ENCODE measurements at regions not wholly inside any gene's neighbourhood (a gene's known extent, or its start where the extent isn't known, plus 50 kb on each side); places are given as distances from the start of the nearest gene placed in this dataset.

- DNase-seq, result no peak
These were observed 1398.3 kb downstream of the DSC3 start for GRCh38 chr18:29644276-29644675.

- no peak for DNase-seq
These were observed 1413.0 kb downstream of the DSC3 start for GRCh38 chr18:29629493-29630036.

- no peak for DNase-seq
These were observed 1416.4 kb downstream of the DSC3 start for GRCh38 chr18:29626094-29626493.

- no peak for DNase-seq
These were observed 1425.7 kb downstream of the DSC3 start for GRCh38 chr18:29616867-29617266.

- DNase-seq, result no peak
These were observed 1432.1 kb upstream of the CDH2 start for GRCh38 chr18:29608982-29609381.

DNA sequence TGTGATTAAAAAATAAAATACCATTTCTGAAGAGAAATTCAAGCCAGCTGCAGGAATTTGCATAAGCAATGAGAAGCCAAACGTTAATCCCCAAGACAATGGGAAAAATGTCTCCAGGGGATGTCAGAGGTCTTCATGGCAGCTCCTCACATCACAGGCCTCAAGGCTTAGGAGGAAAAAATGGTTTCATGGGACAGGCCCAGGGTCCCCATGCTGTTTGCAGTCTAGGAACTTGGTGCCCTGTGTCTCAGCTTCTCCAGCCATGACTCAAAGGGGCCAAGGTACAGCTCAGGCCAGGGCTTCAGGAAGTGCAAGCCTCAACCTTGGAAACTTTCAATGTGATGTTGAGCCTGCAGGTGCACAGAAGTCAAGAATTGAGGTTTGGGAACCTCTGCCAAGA, 1428.4 kb upstream of the CDH2 start:
- DNase-seq, result no peak

DNA sequence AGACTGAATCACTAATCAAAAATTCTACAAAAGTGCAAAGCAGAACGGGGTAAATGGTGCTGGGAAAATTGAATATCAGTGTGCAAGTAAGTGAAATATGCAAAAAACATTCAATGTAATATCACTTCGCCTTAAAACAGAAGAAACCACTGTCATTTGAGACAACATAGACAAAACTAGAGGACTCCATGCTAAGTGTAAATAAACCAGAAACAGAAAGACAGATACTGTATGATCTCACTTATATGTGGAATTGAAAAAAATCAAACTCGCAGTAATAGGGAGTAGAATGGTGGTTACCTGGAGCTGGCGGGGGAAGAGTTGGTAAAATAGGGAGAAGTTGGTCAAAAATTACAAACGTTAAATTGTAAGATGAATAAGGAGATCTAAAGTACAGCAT, 1420.0 kb upstream of the CDH2 start:
- no peak for DNase-seq

GRCh38 chr18:29594493-29594892, 1417.6 kb upstream of the CDH2 start:
- DNase-seq, result no peak

- DNase-seq, result no peak
These were observed 1411.6 kb upstream of the CDH2 start for GRCh38 chr18:29588446-29589100.

GRCh38 chr18:29586210-29586609, 1409.3 kb upstream of the CDH2 start:
- DNase-seq, result no peak

DNA sequence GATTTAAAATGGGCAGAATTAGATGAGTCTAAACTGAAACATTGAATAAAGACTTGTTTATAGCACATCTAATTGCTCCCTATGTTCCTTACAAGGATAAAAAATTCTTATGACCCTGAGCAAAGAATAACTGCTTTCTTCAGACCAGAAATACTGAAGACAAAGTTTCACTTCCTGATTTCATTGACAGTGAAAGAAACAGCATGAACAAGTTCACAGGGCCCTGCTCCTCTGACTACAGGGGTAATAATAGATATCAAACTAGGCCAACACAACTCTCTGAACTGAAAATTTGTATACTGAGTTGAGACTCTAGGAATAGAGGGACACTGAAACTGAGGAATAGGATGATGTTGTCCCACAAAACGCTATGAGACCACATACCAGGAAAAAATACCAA, 1383.3 kb upstream of the CDH2 start:
- DNase-seq, result no peak

GRCh38 chr18:29556070-29556469, 1379.1 kb upstream of the CDH2 start:
- no peak for DNase-seq

GRCh38 chr18:29549759-29550158, 1372.8 kb upstream of the CDH2 start:
- DNase-seq, result no peak

GRCh38 chr18:29547626-29548025, 1370.7 kb upstream of the CDH2 start:
- no peak for DNase-seq

- DNase-seq, result no peak
These were observed 1363.6 kb upstream of the CDH2 start for GRCh38 chr18:29540548-29540947.

GRCh38 chr18:29531746-29532145, 1354.8 kb upstream of the CDH2 start:
- no peak for DNase-seq

- no peak for DNase-seq
These were observed 1346.4 kb upstream of the CDH2 start for GRCh38 chr18:29523371-29523770.

- DNase-seq, result no peak
These were observed 1335.8 kb upstream of the CDH2 start for GRCh38 chr18:29512761-29513160.

DNA sequence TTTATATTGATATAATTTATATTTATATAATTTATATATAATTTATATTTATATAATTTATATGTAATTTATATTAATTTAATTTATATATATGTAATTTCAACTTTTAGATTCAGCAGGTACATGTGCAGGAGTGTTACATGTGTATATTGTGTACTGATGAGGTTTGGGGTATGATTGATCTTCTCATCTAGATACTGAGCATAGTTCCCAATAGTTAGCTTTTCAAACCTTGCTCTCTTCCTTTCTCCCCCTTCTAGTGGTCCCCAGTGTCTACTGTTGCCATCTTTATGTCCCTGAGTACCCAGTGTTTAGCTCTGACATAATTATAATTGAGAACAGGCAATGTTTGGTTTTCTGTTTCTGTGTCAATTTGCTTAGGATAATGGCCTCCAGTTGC, 1335.3 kb upstream of the CDH2 start:
- no peak for DNase-seq

DNA sequence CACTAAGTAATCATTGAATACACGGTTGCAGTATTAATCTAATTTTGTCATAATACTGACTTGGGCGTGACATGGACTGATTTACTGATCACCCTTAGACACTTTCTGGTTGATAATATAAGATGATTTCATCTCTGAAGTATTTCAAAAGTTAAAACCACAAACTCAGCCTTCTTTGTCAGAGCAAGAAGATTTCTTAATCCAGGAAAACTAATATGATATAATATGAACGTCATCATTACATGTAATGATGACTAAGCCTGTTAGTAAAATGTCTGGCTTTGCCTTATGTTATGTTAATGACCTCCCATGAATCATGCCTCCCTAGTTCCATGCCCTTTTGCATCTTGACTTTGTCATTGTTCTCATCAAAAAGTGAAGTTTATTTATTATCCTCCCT, 1325.0 kb upstream of the CDH2 start:
- no peak for DNase-seq

DNA sequence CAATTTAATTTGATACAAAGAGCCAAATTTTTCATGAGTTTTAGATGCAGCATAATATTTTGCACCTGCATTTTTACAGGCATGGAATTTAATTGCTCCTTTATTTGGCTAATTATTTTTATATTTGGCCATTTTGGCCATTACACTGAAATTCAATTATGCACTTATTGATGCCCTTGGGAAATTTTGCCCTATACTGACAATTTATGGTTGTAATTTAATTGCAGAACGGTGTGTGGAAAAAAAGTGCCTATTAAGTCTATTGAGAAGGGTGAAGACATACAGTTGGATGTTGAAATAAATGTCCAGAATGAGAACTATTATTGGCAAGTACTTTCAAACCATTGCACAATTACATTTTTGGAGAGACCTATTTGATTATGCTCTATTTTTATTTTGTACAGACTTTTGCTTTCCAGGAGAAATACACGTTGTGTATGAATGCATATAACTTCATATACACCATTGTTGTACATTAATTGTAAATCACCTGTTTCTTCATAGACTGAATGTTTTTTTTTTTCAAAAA, 1319.3 kb upstream of the CDH2 start:
- DNase-seq, result no peak

DNA sequence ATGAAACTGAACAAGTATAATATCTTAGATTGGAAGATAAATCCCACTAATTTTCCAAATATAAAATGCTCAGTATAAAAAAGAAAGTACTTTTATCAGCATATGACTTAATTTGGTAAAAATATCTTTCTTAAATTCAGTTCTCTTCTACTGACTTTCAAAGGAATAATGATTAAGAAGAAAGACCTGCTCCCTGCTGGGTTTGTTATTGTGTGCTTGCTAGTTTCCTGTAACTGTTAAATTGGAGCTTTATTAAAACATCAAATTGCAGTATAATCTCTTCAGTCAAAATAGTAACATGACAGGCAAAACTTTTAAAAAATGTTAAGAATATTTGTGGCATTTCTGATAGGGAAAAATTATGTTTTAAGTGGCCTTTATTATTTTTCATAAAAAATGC, 1317.4 kb upstream of the CDH2 start:
- no peak for DNase-seq

- no peak for DNase-seq
These were observed 1315.0 kb upstream of the CDH2 start for GRCh38 chr18:29491907-29492306.

DNA sequence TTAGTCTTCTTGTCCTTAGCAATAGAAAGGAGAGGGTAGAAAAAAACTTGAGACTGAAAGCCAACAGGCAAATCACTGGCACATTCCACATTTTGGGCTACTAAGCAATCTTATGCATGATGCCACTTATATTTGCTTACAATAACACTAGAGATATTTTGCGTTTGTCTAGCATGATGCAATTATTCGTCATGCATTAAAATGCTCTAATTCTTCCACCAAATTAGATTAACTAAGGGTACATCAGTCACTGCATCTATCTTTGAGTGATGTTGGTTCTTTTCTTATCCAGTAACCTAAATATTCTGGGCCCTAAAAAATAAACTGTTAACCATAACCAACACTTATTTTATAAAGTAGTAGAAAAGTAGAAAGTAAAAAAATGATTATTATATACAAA, 1311.7 kb upstream of the CDH2 start:
- no peak for DNase-seq

DNA sequence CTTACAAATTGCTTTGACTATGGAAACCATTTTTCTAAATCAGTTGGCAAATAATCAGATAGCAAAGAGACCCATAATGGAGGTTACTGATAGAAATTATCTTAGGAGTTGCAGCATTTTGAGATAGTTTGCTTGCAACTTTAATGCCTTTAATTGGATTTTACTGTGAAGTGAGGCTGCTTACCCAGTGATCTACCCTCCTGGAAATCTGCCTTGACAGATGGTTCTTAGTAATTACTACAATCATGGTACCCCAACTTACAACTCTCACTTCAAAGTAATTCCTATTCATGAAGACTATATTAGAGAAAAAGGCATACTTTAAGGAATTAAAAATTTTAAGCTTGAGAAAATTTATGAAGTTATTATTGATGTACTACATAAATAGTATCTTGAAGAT, 1288.6 kb upstream of the CDH2 start:
- DNase-seq, result no peak
